ENCODE measurements at regions not wholly inside any gene's neighbourhood (a gene's known extent, or its start where the extent isn't known, plus 50 kb on each side); places are given as distances from the start of the nearest gene placed in this dataset.
A peak's percentile ranks its signal among the peaks of the same experiment; 100 is the strongest.

- Histone ChIP-seq H3K27me3 (no peaks in the 10 kb centered on the region), H3K9me3 (no peaks in the 10 kb centered on the region), H3K4me3 (no peak overlapping the region), H3K4me1 (peaks cover 12% of the 10 kb centered on the region), H3K27ac (peak overlapping the region; percentile 31), H3K36me3 (no peaks in the 10 kb centered on the region)
- no peak for DNase-seq (ENCODE audit: extremely low spot score in 2 of 2)
- TF ChIP-seq CTCF (IDR thresholded peaks at IDR 0.05) (no peak), POLR2AphosphoS5 (IDR thresholded peaks at IDR 0.05; ENCODE audit: insufficient read depth in 1 of 2, low read depth in 1 of 2) (peak in 1 of 2 donors; percentile 67)
- intact Hi-C loops (cut with DNase I), result no loop called here
Measured at GRCh38 chr20:39623584-39624234, 661.6 kb downstream of the DHX35 start.

- no peak for DNase-seq (ENCODE audit: extremely low spot score in 2 of 2)
- TF ChIP-seq CTCF (IDR thresholded peaks at IDR 0.05) (no peak), POLR2AphosphoS5 (IDR thresholded peaks at IDR 0.05; ENCODE audit: insufficient read depth in 1 of 2, low read depth in 1 of 2) (no peak), POLR2A (IDR thresholded peaks at IDR 0.05) (no peak)
- no peak overlapping the region for H3K27ac ChIP-seq
- intact Hi-C loops (cut with DNase I), result no loop called here
- H3K9me3 ChIP-seq, result no peaks in the 10 kb centered on the region
- H3K4me3 ChIP-seq, result no peak overlapping the region
- peaks cover 12% of the 10 kb centered on the region for H3K4me1 ChIP-seq
- no peaks in the 10 kb centered on the region for H3K27me3 ChIP-seq
- no peaks in the 10 kb centered on the region for H3K36me3 ChIP-seq
Measured at GRCh38 chr20:39619271-39619785, 657.2 kb downstream of the DHX35 start.

GRCh38 chr20:39611901-39612300 lies 649.8 kb downstream of the DHX35 start:
- H3K4me3 ChIP-seq, result no peak overlapping the region
- H3K36me3 ChIP-seq, result no peaks in the 10 kb centered on the region
- H3K27me3 ChIP-seq, result no peaks in the 10 kb centered on the region
- intact Hi-C loops (cut with DNase I), result no loop called here
- H3K9me3 ChIP-seq, result no peaks in the 10 kb centered on the region
- H3K4me1 ChIP-seq, result no peaks in the 10 kb centered on the region
- H3K27ac ChIP-seq, result no peak overlapping the region
- TF ChIP-seq CTCF (IDR thresholded peaks at IDR 0.05), result no peak
- TF ChIP-seq POLR2A (IDR thresholded peaks at IDR 0.05), result no peak
- TF ChIP-seq POLR2AphosphoS5 (IDR thresholded peaks at IDR 0.05; ENCODE audit: insufficient read depth in 1 of 2, low read depth in 1 of 2), result no peak
- no peak for DNase-seq (ENCODE audit: extremely low spot score in 2 of 2)

- no peak for DNase-seq (ENCODE audit: extremely low spot score in 2 of 2)
- no peak overlapping the region for H3K27ac ChIP-seq
- H3K36me3 ChIP-seq, result no peaks in the 10 kb centered on the region
- H3K4me1 ChIP-seq, result no peaks in the 10 kb centered on the region
- intact Hi-C loops (cut with DNase I), result no loop called here
- no peaks in the 10 kb centered on the region for H3K27me3 ChIP-seq
- H3K4me3 ChIP-seq, result no peak overlapping the region
- H3K9me3 ChIP-seq, result no peaks in the 10 kb centered on the region
- no peak for TF ChIP-seq POLR2AphosphoS5 (IDR thresholded peaks at IDR 0.05; ENCODE audit: insufficient read depth in 1 of 2, low read depth in 1 of 2)
- TF ChIP-seq POLR2A (IDR thresholded peaks at IDR 0.05), result no peak
- no peak for TF ChIP-seq CTCF (IDR thresholded peaks at IDR 0.05)
Measured at GRCh38 chr20:39607141-39607540, 645.0 kb downstream of the DHX35 start.

DNA sequence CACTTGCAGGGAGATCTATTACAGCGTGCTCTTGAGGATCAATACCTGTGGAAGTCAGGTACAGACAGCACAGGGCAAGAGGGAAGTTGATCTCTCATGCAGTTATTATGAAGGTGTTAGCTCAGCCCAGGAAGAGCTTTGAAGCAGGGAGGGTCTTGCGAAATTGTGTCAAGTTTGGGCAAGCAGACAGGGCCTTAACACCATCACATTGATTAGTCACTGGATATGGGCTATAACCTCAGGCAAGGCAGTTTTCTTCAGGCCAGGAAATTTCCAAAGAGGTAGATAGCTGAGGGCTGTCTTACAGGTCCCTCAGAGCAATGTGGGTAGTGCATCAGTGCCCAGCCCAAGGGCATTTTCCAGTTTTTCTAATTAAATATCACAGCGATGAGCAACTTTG lies 643.8 kb downstream of the DHX35 start:
- no peaks in the 10 kb centered on the region for H3K27me3 ChIP-seq
- H3K4me1 ChIP-seq, result no peaks in the 10 kb centered on the region
- H3K36me3 ChIP-seq, result no peaks in the 10 kb centered on the region
- DNase-seq (ENCODE audit: extremely low spot score in 2 of 2), result no peak
- intact Hi-C loops (cut with DNase I), result no loop called here
- no peaks in the 10 kb centered on the region for H3K9me3 ChIP-seq
- H3K27ac ChIP-seq, result no peak overlapping the region
- TF ChIP-seq POLR2A (IDR thresholded peaks at IDR 0.05), result no peak
- no peak for TF ChIP-seq CTCF (IDR thresholded peaks at IDR 0.05)
- no peak for TF ChIP-seq POLR2AphosphoS5 (IDR thresholded peaks at IDR 0.05; ENCODE audit: insufficient read depth in 1 of 2, low read depth in 1 of 2)
- H3K4me3 ChIP-seq, result no peak overlapping the region
